ENCODE measurements at regions not wholly inside any gene's neighbourhood (a gene's known extent, or its start where the extent isn't known, plus 50 kb on each side); places are given as distances from the start of the nearest gene placed in this dataset.

DNA sequence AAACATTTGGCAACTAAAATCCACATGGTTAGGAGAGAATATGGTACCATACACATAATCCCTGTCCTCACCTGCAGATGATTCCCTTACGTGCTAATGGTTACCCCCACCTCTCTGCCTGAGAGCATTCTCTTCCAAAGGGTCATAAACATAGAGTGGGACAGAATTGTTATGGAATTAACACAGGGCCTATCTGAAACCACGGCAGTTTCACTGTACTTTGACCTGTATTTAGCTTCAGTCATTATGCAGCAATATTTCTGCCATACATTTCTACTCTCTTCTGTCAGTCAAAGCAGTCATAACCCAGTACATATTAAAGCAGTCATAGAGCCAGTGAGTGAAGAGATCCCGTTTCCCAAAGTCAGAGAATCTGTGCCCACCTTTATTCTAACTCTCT, 1128.9 kb upstream of the NXPH2 start:
- TF ChIP-seq, protein P1, sequence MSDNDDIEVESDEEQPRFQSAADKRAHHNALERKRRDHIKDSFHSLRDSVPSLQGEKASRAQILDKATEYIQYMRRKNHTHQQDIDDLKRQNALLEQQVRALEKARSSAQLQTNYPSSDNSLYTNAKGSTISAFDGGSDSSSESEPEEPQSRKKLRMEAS (IDR thresholded peaks at IDR 0.05; ENCODE audit: low read depth, low read length): no peak
- TF ChIP-seq, protein P2, sequence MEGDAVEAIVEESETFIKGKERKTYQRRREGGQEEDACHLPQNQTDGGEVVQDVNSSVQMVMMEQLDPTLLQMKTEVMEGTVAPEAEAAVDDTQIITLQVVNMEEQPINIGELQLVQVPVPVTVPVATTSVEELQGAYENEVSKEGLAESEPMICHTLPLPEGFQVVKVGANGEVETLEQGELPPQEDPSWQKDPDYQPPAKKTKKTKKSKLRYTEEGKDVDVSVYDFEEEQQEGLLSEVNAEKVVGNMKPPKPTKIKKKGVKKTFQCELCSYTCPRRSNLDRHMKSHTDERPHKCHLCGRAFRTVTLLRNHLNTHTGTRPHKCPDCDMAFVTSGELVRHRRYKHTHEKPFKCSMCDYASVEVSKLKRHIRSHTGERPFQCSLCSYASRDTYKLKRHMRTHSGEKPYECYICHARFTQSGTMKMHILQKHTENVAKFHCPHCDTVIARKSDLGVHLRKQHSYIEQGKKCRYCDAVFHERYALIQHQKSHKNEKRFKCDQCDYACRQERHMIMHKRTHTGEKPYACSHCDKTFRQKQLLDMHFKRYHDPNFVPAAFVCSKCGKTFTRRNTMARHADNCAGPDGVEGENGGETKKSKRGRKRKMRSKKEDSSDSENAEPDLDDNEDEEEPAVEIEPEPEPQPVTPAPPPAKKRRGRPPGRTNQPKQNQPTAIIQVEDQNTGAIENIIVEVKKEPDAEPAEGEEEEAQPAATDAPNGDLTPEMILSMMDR (IDR thresholded peaks at IDR 0.05; ENCODE audit: low read depth, low read length): no peak
- no peak for TF ChIP-seq POLR2A (IDR thresholded peaks at IDR 0.05; ENCODE audit: extremely low read depth, insufficient read length)
- TF ChIP-seq MYC (IDR thresholded peaks at IDR 0.05; ENCODE audit: low read depth, low read length): no peak

Measured in NB4 (cell line).